T-helper 2 cell treated with Interferon-gamma antibody and Interleukin-4, amounts not matched to agents 5 μg/mL and 100 μg/mL, for 36 hours (primary cell): ENCODE measurements at regions not wholly inside any gene's neighbourhood (a gene's known extent, or its start where the extent isn't known, plus 50 kb on each side); places are given as distances from the start of the nearest gene placed in this dataset.

ENCODE experiments used
- DNase-seq: peaks from one replicate; pipeline ENCODE4 v3.0.0; 2021; ENCODE audit warnings: low spot score
- H3K27ac Mint-ChIP-seq: one replicate; pipeline ENCODE4 v1.8.0; 2021; ENCODE audit warnings: mild to moderate bottlenecking, mixed read lengths
- H3K27me3 Mint-ChIP-seq: one replicate; pipeline ENCODE4 v1.8.0; 2021; ENCODE audit warnings: low read depth, mixed read lengths
- H3K36me3 Mint-ChIP-seq: one replicate; pipeline ENCODE4 v1.8.0; 2021; ENCODE audit warnings: low read depth, mixed read lengths
- H3K4me1 Mint-ChIP-seq: one replicate; pipeline ENCODE4 v1.8.0; 2021; ENCODE audit warnings: low read depth, mixed read lengths
- H3K4me3 Mint-ChIP-seq: one replicate; pipeline ENCODE4 v1.8.0; 2022; ENCODE audit warnings: mild to moderate bottlenecking, moderate library complexity, mixed read lengths
- H3K9me3 Mint-ChIP-seq: one replicate; pipeline ENCODE4 v1.8.0; 2021; ENCODE audit warnings: mixed read lengths

GRCh38 chr9:3586066-3586465, 60.3 kb upstream of the RFX3 start:
- H3K4me3 Mint-ChIP-seq, result no peak overlapping the region
- H3K9me3 Mint-ChIP-seq, result peaks cover 59% of the 10 kb centered on the region
- peaks cover 42% of the 10 kb centered on the region for H3K36me3 Mint-ChIP-seq

DNA sequence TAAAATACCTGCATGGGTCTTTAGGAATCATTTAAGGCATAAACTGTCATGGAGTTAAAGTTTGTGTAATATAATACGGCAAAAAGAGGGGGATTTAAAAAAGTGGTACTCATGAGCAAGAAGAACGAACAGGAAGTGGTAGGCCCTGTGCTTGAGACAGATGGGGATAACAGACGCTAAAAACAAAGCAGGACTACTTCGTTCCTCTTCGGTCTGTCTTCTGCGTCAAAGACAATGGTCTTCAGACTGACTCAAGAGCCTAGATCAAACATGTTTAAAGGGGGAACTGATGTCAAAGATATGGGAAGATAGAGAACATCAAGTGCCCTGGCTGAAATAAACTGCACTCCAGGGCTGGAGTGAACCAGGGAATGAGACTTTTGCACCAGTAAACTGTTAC, 59.8 kb upstream of the RFX3 start:
- H3K4me3 Mint-ChIP-seq, result no peak overlapping the region
- peaks cover 42% of the 10 kb centered on the region for H3K36me3 Mint-ChIP-seq
- no peak for DNase-seq
- H3K27me3 Mint-ChIP-seq, result no peaks in the 10 kb centered on the region
- H3K4me1 Mint-ChIP-seq, result peaks cover 3% of the 10 kb centered on the region
- H3K27ac Mint-ChIP-seq, result peak overlapping the region; percentile 3
- peaks cover 59% of the 10 kb centered on the region for H3K9me3 Mint-ChIP-seq

More at GRCh38 chr9:3586066-3586465, 60.3 kb upstream of the RFX3 start:
- Mint-ChIP-seq H3K4me1 (peaks cover 3% of the 10 kb centered on the region), H3K27me3 (no peaks in the 10 kb centered on the region), H3K27ac (no peak overlapping the region)
- DNase-seq, result no peak

- peaks cover 52% of the 10 kb centered on the region for H3K9me3 Mint-ChIP-seq
Measured at GRCh38 chr9:3578786-3579185, 53.0 kb upstream of the RFX3 start.

DNA sequence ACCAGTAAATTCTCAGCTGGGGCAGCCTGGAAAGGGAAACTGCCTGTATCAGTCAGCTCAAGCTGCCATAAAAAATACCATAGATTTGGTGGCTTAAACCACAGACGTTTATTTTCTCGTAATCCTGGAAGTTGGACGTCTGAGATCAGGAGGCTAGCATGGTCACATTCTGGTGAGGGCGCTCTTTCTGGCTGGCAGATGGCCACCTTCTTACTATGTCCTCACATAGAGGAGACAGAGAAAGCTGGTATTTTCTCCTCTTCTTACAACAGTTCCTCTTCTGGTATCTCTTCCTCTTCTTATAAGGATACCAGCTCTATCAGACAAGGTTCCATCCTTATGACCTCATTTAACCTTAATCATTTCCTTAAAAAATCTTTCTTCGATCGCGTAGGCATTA, 50.5 kb upstream of the RFX3 start:
- Mint-ChIP-seq H3K27ac (no peak overlapping the region), H3K27me3 (no peaks in the 10 kb centered on the region), H3K9me3 (peaks cover 30% of the 10 kb centered on the region), H3K4me1 (peaks cover 9% of the 10 kb centered on the region), H3K4me3 (no peak overlapping the region), H3K36me3 (peaks cover 22% of the 10 kb centered on the region)
- DNase-seq, result no peak

More at GRCh38 chr9:3578786-3579185, 53.0 kb upstream of the RFX3 start:
- Mint-ChIP-seq H3K27ac (no peak overlapping the region), H3K36me3 (peaks cover 38% of the 10 kb centered on the region), H3K4me1 (peaks cover 5% of the 10 kb centered on the region), H3K27me3 (no peaks in the 10 kb centered on the region), H3K4me3 (no peak overlapping the region)
- peak; percentile 17 for DNase-seq

GRCh38 chr9:3575821-3576220, 50.0 kb upstream of the RFX3 start:
- DNase-seq, result no peak
- no peak overlapping the region for H3K4me3 Mint-ChIP-seq
- peaks cover 17% of the 10 kb centered on the region for H3K36me3 Mint-ChIP-seq
- peaks cover 25% of the 10 kb centered on the region for H3K9me3 Mint-ChIP-seq
- H3K27ac Mint-ChIP-seq, result no peak overlapping the region
- H3K4me1 Mint-ChIP-seq, result peaks cover 9% of the 10 kb centered on the region
- no peaks in the 10 kb centered on the region for H3K27me3 Mint-ChIP-seq
